HEK293T (cell line): ENCODE measurements at regions not wholly inside any gene's neighbourhood (a gene's known extent, or its start where the extent isn't known, plus 50 kb on each side); places are given as distances from the start of the nearest gene placed in this dataset.

Source experiments
- CTCF ChIA-PET: fragments of 350-600 bp; formaldehyde crosslinking; extraction: SDS; loops from one replicate; lab custom pipeline; 2021; ENCODE audit warnings: antibody characterized with exemption, inconsistent platforms; lab: Yijun Ruan, JAX
- POLR2A ChIA-PET: fragments of 350-600 bp; formaldehyde crosslinking; extraction: SDS; loops from one replicate; lab custom pipeline; 2020; ENCODE audit warnings: antibody characterized with exemption, inconsistent platforms; lab: Yijun Ruan, JAX
- DNase-seq: peaks from one replicate; pipeline ENCODE4 v3.0.0; 2012; ENCODE audit warnings: mixed read lengths; ENCODE audit errors: extremely low spot score
- ARNT ChIP-seq: fragments of 450-650 bp; IDR thresholded peaks from 2 replicates; pipeline ENCODE4 v1.6.1; 2017; ENCODE audit warnings: mild to moderate bottlenecking
- BHLHE40 ChIP-seq: fragments of 450-650 bp; IDR thresholded peaks from 2 replicates; pipeline ENCODE4 v1.6.1; 2016; ENCODE audit warnings: mild to moderate bottlenecking, moderate library complexity, borderline replicate concordance
- CTBP1 ChIP-seq: fragments of 450-650 bp; IDR thresholded peaks from 2 replicates; pipeline ENCODE4 v1.6.1; 2016; ENCODE audit warnings: borderline replicate concordance
- ELF4 ChIP-seq: fragments of 450-650 bp; IDR thresholded peaks from 2 replicates; pipeline ENCODE4 v1.6.1; 2017; ENCODE audit warnings: antibody characterized with exemption
- FOXA1 ChIP-seq: fragments of 450-650 bp; IDR thresholded peaks from 2 replicates; pipeline ENCODE4 v1.6.1; 2016; ENCODE audit warnings: mild to moderate bottlenecking
- FOXK2 ChIP-seq: fragments of 450-650 bp; IDR thresholded peaks from 2 replicates; pipeline ENCODE4 v1.6.1; 2016; ENCODE audit warnings: mild to moderate bottlenecking
- FOXM1 ChIP-seq: fragments of 450-650 bp; IDR thresholded peaks from 2 replicates; pipeline ENCODE4 v1.6.1; 2017; ENCODE audit warnings: mild to moderate bottlenecking, borderline replicate concordance
- HDGF ChIP-seq: fragments of 450-650 bp; IDR thresholded peaks from 2 replicates; pipeline ENCODE4 v1.6.1; 2017; ENCODE audit warnings: antibody characterized with exemption, borderline replicate concordance
- L3MBTL2 ChIP-seq: fragments of 450-650 bp; conservative IDR thresholded peaks from 2 replicates; pipeline ENCODE4 v1.6.1; 2016; ENCODE audit warnings: mild to moderate bottlenecking
- LEF1 ChIP-seq: fragments of 450-650 bp; IDR thresholded peaks from 2 replicates; pipeline ENCODE4 v1.6.1; 2017; ENCODE audit warnings: mild to moderate bottlenecking, borderline replicate concordance
- NFRKB ChIP-seq: fragments of 450-650 bp; IDR thresholded peaks from 2 replicates; pipeline ENCODE4 v1.6.1; 2016; ENCODE audit warnings: mild to moderate bottlenecking, moderate library complexity
- SP1 ChIP-seq: fragments of 450-650 bp; IDR thresholded peaks from 2 replicates; pipeline ENCODE4 v1.6.1; 2017
- SUZ12 ChIP-seq: fragments of 450-650 bp; IDR thresholded peaks from 2 replicates; pipeline ENCODE4 v1.6.1; 2016; ENCODE audit warnings: mild to moderate bottlenecking
- TARDBP ChIP-seq: fragments of 450-650 bp; IDR thresholded peaks from 2 replicates; pipeline ENCODE4 v1.6.1; 2016
- ZNF384 ChIP-seq: fragments of 450-650 bp; IDR thresholded peaks from 2 replicates; pipeline ENCODE4 v1.6.1; 2016
- TF ChIP-seq, protein P1 (sequence below): fragments of 450-650 bp; IDR thresholded peaks from 2 replicates; pipeline ENCODE4 v1.6.1; 2016

DNA sequence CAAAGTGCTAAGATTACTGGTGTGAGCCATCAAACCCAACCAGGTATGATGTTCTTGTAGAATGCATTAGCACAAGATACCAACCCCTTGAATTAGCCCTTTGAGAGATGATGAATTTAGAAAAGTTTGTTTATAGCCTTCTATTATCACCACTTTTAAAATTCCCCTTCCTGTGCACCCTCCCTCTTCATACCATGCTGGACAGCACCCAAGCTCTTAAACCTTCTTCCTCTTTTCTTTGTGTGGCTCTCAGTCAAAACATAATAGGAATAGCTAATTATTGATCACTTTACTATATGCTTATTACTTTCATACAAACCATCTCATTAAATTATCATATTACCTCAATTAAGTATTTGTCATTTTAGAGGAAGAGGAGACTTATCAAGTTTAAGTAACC, 87.6 kb upstream of the TMED7 start:
- TF ChIP-seq TARDBP (no peak), FOXK2 (no peak), SP1 (no peak), HDGF (no peak), BHLHE40 (no peak), L3MBTL2 (no peak), ARNT (no peak), FOXM1 (no peak), SUZ12 (no peak), FOXA1 (no peak), ELF4 (no peak), LEF1 (no peak), ZNF384 (no peak)
- TF ChIP-seq, protein P1, sequence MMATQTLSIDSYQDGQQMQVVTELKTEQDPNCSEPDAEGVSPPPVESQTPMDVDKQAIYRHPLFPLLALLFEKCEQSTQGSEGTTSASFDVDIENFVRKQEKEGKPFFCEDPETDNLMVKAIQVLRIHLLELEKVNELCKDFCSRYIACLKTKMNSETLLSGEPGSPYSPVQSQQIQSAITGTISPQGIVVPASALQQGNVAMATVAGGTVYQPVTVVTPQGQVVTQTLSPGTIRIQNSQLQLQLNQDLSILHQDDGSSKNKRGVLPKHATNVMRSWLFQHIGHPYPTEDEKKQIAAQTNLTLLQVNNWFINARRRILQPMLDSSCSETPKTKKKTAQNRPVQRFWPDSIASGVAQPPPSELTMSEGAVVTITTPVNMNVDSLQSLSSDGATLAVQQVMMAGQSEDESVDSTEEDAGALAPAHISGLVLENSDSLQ, result no peak
- POLR2A ChIA-PET, result no interaction called here
- CTCF ChIA-PET, result interaction anchor here (0.6 kb wide), 1 partner anchor 73 kb away, joined by 4 read pairs; no protein-coding TSS in a partner anchor
- no peak for DNase-seq

DNA sequence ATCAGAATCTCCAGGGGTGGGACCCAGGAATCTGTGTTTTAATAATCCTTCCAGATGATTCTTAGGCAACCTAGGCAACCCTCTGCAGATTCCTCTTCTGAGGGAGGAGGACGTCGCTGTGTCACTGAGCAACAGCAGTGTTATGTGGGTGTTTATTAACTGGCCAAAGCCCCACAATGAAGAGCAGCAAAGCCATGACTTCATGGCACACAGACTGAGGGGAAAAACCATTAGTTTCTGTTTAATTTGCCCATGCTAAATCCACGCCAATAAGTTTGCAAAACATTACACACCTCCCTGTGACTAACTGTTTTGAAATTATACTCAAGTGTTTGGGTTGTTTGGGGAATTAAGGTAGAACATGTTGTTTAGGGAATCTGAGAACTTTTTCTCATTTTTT, 83.7 kb upstream of the TMED7 start:
- ChIA-PET CTCF (no interaction called here), POLR2A (no interaction called here)
- TF ChIP-seq ARNT (no peak), SP1 (no peak), NFRKB (no peak), ELF4 (no peak), CTBP1 (no peak), LEF1 (no peak), BHLHE40 (no peak), FOXA1 (no peak), HDGF (no peak), FOXK2 (no peak), L3MBTL2 (no peak)
- TF ChIP-seq, protein P1, result no peak
- no peak for DNase-seq

DNA sequence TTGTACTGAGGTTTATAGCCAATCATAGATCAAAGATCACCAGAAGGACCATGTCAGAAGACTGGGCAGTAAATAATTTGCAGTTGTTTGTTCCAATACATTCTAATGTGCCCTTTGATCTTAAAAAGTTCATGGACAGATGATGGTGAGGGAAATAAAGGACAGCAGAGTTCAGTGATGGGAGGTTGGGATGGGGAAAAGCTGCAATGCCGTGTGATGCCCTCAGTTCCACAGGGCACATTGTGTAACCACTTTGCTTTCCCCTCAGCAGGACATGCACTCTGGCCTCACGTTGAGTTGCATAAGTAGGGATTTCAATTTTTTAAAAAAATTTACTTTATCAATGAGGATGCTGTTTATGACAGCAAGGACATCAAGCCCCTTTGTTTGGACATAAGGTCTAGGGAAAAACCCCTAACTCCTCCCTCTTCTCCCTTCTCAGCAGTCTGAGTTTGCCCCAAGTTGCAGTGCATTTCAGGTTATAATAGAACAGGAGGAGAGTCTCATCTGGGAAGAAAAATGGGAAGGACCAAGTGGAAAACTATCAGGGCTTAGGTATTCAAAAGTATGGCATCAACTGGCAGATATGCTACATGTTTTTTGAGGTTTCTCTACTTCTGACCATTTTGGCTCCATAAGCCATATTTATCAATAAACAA, 83.1 kb upstream of the TMED7 start:
- DNase-seq, result no peak
- ChIA-PET POLR2A (no interaction called here), CTCF (no interaction called here)
- TF ChIP-seq, protein P1, result no peak
- TF ChIP-seq SP1 (no peak), SUZ12 (no peak), LEF1 (no peak), NFRKB (no peak), FOXM1 (no peak), HDGF (no peak), FOXK2 (no peak), CTBP1 (no peak), ELF4 (no peak)

DNA sequence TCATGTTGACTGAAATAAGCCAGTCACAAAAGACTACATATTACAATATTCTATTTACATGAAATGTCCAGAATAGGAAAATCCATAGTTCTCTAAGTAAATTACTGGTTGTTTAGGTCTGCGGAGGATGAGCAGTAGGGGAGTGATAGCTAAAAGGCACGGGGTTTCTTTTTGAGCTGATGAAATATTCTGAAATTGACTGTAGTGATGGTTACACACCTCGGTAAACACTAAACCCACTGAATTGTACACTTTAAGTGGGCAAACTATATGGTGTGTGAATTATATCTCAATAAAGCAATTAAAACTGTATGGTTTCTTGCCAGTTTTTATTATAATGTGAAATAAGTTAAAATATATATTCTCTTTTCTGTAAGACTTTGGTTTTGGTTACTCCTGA, 77.7 kb upstream of the TMED7 start:
- TF ChIP-seq FOXA1 (no peak), SP1 (no peak), CTBP1 (no peak), FOXK2 (no peak), NFRKB (no peak), L3MBTL2 (no peak), FOXM1 (no peak), ELF4 (no peak), TARDBP (no peak), ZNF384 (no peak), BHLHE40 (no peak), HDGF (no peak), SUZ12 (no peak), LEF1 (no peak), ARNT (no peak)
- TF ChIP-seq, protein P1, result no peak
- CTCF ChIA-PET, result no interaction called here
- DNase-seq, result no peak
- POLR2A ChIA-PET, result no interaction called here

DNA sequence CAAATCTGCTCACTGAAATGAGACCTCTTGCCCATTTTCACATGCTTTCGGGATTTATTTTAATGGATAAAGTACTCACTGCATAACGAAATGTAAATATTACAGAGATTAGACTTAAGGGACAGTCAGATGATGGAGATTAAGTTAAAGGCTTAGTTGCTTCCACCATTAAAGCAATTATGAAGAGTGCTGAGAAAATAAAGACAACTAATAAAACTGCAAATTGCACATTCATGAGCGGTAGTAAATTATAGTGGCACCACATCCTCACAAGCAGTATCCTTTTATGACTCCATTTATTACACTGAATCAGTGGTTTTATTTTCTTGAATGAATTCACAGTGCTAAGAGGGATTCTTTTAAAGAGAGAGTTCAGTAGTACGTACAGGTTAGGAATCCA, 76.2 kb upstream of the TMED7 start:
- peak; percentile 26 for DNase-seq
- TF ChIP-seq, protein P1, result peak; percentile 93
- no peak for TF ChIP-seq LEF1
- peak; percentile 79 for TF ChIP-seq CTBP1
- no peak for TF ChIP-seq FOXM1
- TF ChIP-seq BHLHE40, result no peak
- TF ChIP-seq ELF4, result no peak
- no peak for TF ChIP-seq FOXA1
- TF ChIP-seq ZNF384, result no peak
- no peak for TF ChIP-seq SP1
- TF ChIP-seq FOXK2, result no peak
- TF ChIP-seq SUZ12, result no peak
- CTCF ChIA-PET, result no interaction called here
- POLR2A ChIA-PET, result no interaction called here
